IMR-90 (cell line): ENCODE measurements at regions not wholly inside any gene's neighbourhood (a gene's known extent, or its start where the extent isn't known, plus 50 kb on each side); places are given as distances from the start of the nearest gene placed in this dataset.

Experiments
- ATAC-seq: fragments of 200-7000 bp; cut with Tn5 transposase; 2 replicates; pipeline ENCODE4 v1.9.1; 2020; ENCODE audit warnings: low read depth, mild to moderate bottlenecking, moderate library complexity
- BruUV-seq: library from RNA; stranded (reverse); fragments of 400-500 nt; replicated peaks from 2 replicates; lab custom pipeline; 2021; lab: Mats Ljungman, UMichigan
- CTCF ChIA-PET: fragments of 300-600 bp; formaldehyde crosslinking; extraction: SDS; loops from one replicate; lab custom pipeline; 2021; ENCODE audit warnings: antibody characterized with exemption; lab: Yijun Ruan, JAX
- POLR2A ChIA-PET: fragments of 300-600 bp; sonication (Branson Sonifier 250); formaldehyde crosslinking; loops from one replicate; lab custom pipeline; 2022; ENCODE audit warnings: antibody characterized with exemption; ENCODE audit not compliant: unreplicated experiment; lab: Charles Lee
- DNase-seq: peaks from one replicate; pipeline ENCODE4 v3.0.0; 2013
- H2AFZ ChIP-seq: replicated peaks from 2 replicates; pipeline ENCODE3; 2013; ENCODE audit warnings: low read length, mild to moderate bottlenecking; ENCODE audit not compliant: poor library complexity
- H2AK5ac ChIP-seq: 2 replicates; pipeline ENCODE4 v1.6.1; 2013; ENCODE audit warnings: low read depth, low read length, inconsistent platforms
- H2AK9ac ChIP-seq: replicated peaks from 2 replicates; pipeline ENCODE3; 2013; ENCODE audit warnings: mild to moderate bottlenecking, low read depth, low read length, moderate library complexity; ENCODE audit not compliant: poor library complexity
- H2BK120ac ChIP-seq: 2 replicates; pipeline ENCODE4 v1.6.1; 2013; ENCODE audit warnings: low read depth, low read length, inconsistent platforms
- H2BK15ac ChIP-seq: 3 replicates; pipeline ENCODE4 v1.6.1; 2013; ENCODE audit warnings: low read depth, low read length, inconsistent platforms
- H2BK20ac ChIP-seq: 2 replicates; pipeline ENCODE4 v1.6.1; 2013; ENCODE audit warnings: low read depth, mild to moderate bottlenecking, inconsistent platforms, low read length, moderate library complexity
- H2BK5ac ChIP-seq: 2 replicates; pipeline ENCODE4 v1.6.1; 2013; ENCODE audit warnings: mild to moderate bottlenecking, low read depth, low read length, inconsistent platforms; ENCODE audit not compliant: poor library complexity, severe bottlenecking
- H3K14ac ChIP-seq: replicated peaks from 2 replicates; pipeline ENCODE4 v1.6.1; 2013; ENCODE audit warnings: low read depth, low read length, inconsistent platforms
- H3K18ac ChIP-seq: 2 replicates; pipeline ENCODE4 v1.6.1; 2013; ENCODE audit warnings: low read depth, low read length, control low read depth
- H3K23ac ChIP-seq: 2 replicates; pipeline ENCODE4 v1.6.1; 2013; ENCODE audit warnings: low read depth, low read length, inconsistent platforms
- H3K27ac ChIP-seq: 2 replicates; pipeline ENCODE4 v1.5.1; 2013; ENCODE audit warnings: mild to moderate bottlenecking, control low read depth, low read length; ENCODE audit not compliant: insufficient read depth
- H3K27me3 ChIP-seq: 2 replicates; pipeline ENCODE4 v1.6.1; 2013; ENCODE audit warnings: low read length; ENCODE audit not compliant: control insufficient read depth, insufficient read depth
- H3K36me3 ChIP-seq: 2 replicates; pipeline ENCODE4 v1.6.1; 2013; ENCODE audit warnings: low read length, mixed read lengths; ENCODE audit not compliant: control insufficient read depth, insufficient read depth
- H3K4ac ChIP-seq: 2 replicates; pipeline ENCODE4 v1.6.1; 2013; ENCODE audit warnings: low read depth, low read length, inconsistent platforms
- H3K4me1 ChIP-seq: 2 replicates; pipeline ENCODE4 v1.6.1; 2013; ENCODE audit warnings: low read length, mixed read lengths; ENCODE audit not compliant: control insufficient read depth, insufficient read depth
- H3K4me2 ChIP-seq: 2 replicates; pipeline ENCODE4 v1.6.1; 2013; ENCODE audit warnings: low read depth, mild to moderate bottlenecking, control low read depth, low read length, moderate library complexity
- H3K4me3 ChIP-seq: 2 replicates; pipeline ENCODE4 v1.5.1; 2013; ENCODE audit warnings: low read depth, mild to moderate bottlenecking, control low read depth, low read length, moderate library complexity; ENCODE audit not compliant: insufficient read depth
- H3K56ac ChIP-seq: 2 replicates; pipeline ENCODE4 v1.6.1; 2013; ENCODE audit warnings: low read length, inconsistent platforms; ENCODE audit not compliant: insufficient read depth; ENCODE audit errors: extremely low read depth
- H3K79me1 ChIP-seq, 2 experiments: 2 replicates each; pipeline ENCODE4 v1.6.1; 2013; ENCODE audit warnings: low read length in 2 of 2, inconsistent platforms in 1 of 2, low read depth in 1 of 2
- H3K9ac ChIP-seq: 2 replicates; pipeline ENCODE4 v1.6.1; 2013; ENCODE audit warnings: low read depth, low read length, control low read depth
- H3K9me1 ChIP-seq: 2 replicates; pipeline ENCODE4 v1.6.1; 2013; ENCODE audit warnings: low read length, inconsistent platforms; ENCODE audit not compliant: insufficient read depth
- H3K9me3 ChIP-seq: 2 replicates; pipeline ENCODE4 v1.6.1; 2013; ENCODE audit warnings: low read length; ENCODE audit not compliant: control insufficient read depth, insufficient read depth
- H4K20me1 ChIP-seq: 2 replicates; pipeline ENCODE4 v1.6.1; 2013; ENCODE audit warnings: low read length, inconsistent platforms; ENCODE audit not compliant: insufficient read depth
- H4K5ac ChIP-seq: 2 replicates; pipeline ENCODE4 v1.6.1; 2013; ENCODE audit warnings: mild to moderate bottlenecking, low read depth, low read length, control low read depth
- H4K8ac ChIP-seq, 2 experiments: 2 replicates each; pipeline ENCODE4 v1.6.1; 2013; ENCODE audit warnings: low read depth in 2 of 2, low read length in 2 of 2, control low read depth in 1 of 2, inconsistent platforms in 1 of 2
- H4K91ac ChIP-seq: 2 replicates; pipeline ENCODE4 v1.6.1; 2013; ENCODE audit warnings: low read depth, low read length, inconsistent platforms; ENCODE audit not compliant: insufficient read depth
- BHLHE40 ChIP-seq: fragments of 150-350 bp; IDR thresholded peaks from 2 replicates; pipeline ENCODE4 v1.6.1; 2016; ENCODE audit warnings: mild to moderate bottlenecking, low read depth, low read length
- MXI1 ChIP-seq: IDR thresholded peaks from 2 replicates; pipeline ENCODE4 v1.6.1; 2012; ENCODE audit warnings: low read depth, mild to moderate bottlenecking, low read length, moderate library complexity, borderline replicate concordance
- WGBS, 2 experiments: methylation state at CpG; one replicate each; pipeline versions ENCODE4 v1.1.5 to v1.1.7; 2013; ENCODE audit warnings: missing lambda C conversion rate in 2 of 2; ENCODE audit not compliant: insufficient read length in 1 of 2; ENCODE audit errors: extremely low coverage in 2 of 2; 5-methylcytosine and 5-hydroxymethylcytosine counted together
- dilution Hi-C: fragments of 300-500 bp; cut with HindIII; formaldehyde crosslinking; loops from one replicate; pipeline ENCODE4 v1.14.3; 2018; ENCODE audit warnings: low sequenced_read_pairs; ENCODE audit not compliant: unreplicated experiment
- in situ Hi-C: fragments of 300-500 bp; cut with MboI; formaldehyde crosslinking; loops from 3 replicates; pipeline ENCODE4 v1.14.3; 2019; ENCODE audit warnings: low sequenced_read_pairs, inconsistent platforms, mixed read lengths
- intact Hi-C: fragments of 100-400 bp; cut with micrococcal nuclease; formaldehyde crosslinking; loops from 2 replicates; pipeline ENCODE4 v1.10.0; 2022

GRCh38 chr12:25824734-25825133 is 133.7 kb upstream of the RASSF8 start:
- no CpG with 5 or more reads among the region's 2 CpGs for WGBS, 2 experiments
- TF ChIP-seq BHLHE40 (no peak), MXI1 (no peak)
- Histone ChIP-seq H3K27ac (no peak overlapping the region), H3K23ac (no peak overlapping the region), H3K4me1 (peaks cover 10% of the 10 kb centered on the region), H3K4ac (no peak overlapping the region), H3K18ac (no peak overlapping the region), H4K5ac (no peak overlapping the region), H3K79me1 (no peaks in the 10 kb centered on the region), H3K9me1 (peaks cover 5% of the 10 kb centered on the region), H2AK9ac (no peak overlapping the region), H3K14ac (no peak overlapping the region), H2BK15ac (no peak overlapping the region), H3K56ac (no peak overlapping the region), H2BK120ac (no peak overlapping the region), H3K36me3 (no peaks in the 10 kb centered on the region), H2BK20ac (no peak overlapping the region), H4K91ac (no peak overlapping the region), H4K8ac (no peak overlapping the region), H3K27me3 (no peaks in the 10 kb centered on the region), H3K9me3 (no peaks in the 10 kb centered on the region), H3K9ac (no peak overlapping the region), H3K4me3 (no peak overlapping the region), H2AFZ (no peak overlapping the region), H2BK5ac (no peak overlapping the region), H3K4me2 (no peak overlapping the region), H4K20me1 (no peaks in the 10 kb centered on the region), H2AK5ac (no peak overlapping the region)
- intact Hi-C loops (no loop called here), dilution Hi-C loops (no loop called here), in situ Hi-C loops (no loop called here)
- DNase-seq: no peak
- CTCF ChIA-PET: no interaction called here
- no TSS peak for BruUV-seq
- POLR2A ChIA-PET: no interaction called here
- ATAC-seq: no peak
